Common myeloid progenitor, CD34-positive (primary cell): ENCODE measurements at regions not wholly inside any gene's neighbourhood (a gene's known extent, or its start where the extent isn't known, plus 50 kb on each side); places are given as distances from the start of the nearest gene placed in this dataset.

ENCODE experiments used
- CTCF ChIA-PET: fragments of 350-600 bp; sonication (Branson Sonifier 250); formaldehyde crosslinking; loops from one replicate; lab custom pipeline; 2021; ENCODE audit warnings: antibody characterized with exemption; lab: Charles Lee
- POLR2A ChIA-PET: fragments of 350-600 bp; sonication (Branson Sonifier 250); formaldehyde crosslinking; loops from one replicate; lab custom pipeline; 2021; ENCODE audit warnings: antibody characterized with exemption; lab: Charles Lee
- DNase-seq, 3 donors: peaks; one replicate each; pipeline versions ENCODE4 v3.0.0 to v3.0.0-alpha.2; 2013
- H3K27ac ChIP-seq, 2 experiments: 1 replicate in 1 of 2; 2 replicates in 1 of 2; pipeline ENCODE4 v1.7.0; 2013; ENCODE audit warnings: inconsistent platforms in 2 of 2, low read length in 2 of 2, mild to moderate bottlenecking in 2 of 2, low read depth in 1 of 2, moderate library complexity in 1 of 2; ENCODE audit not compliant: severe bottlenecking in 2 of 2, insufficient read depth in 1 of 2, poor library complexity in 1 of 2
- H3K27me3 ChIP-seq, 5 experiments: replicated peaks in 2 of 5; 1 replicate in 3 of 5; 2 replicates in 2 of 5; pipeline versions ENCODE4 v1.6.1 to v1.7.0; 2013; ENCODE audit warnings: low read length in 4 of 5, mild to moderate bottlenecking in 2 of 5, moderate library complexity in 2 of 5, inconsistent platforms in 1 of 5; ENCODE audit not compliant: insufficient read depth in 5 of 5, control insufficient read depth in 4 of 5
- H3K36me3 ChIP-seq, 4 experiments: 1 replicate in 2 of 4; 2 replicates in 2 of 4; pipeline versions ENCODE4 v1.6.1 to v1.7.0; 2013; ENCODE audit warnings: low read length in 3 of 4, control low read depth in 1 of 4, mild to moderate bottlenecking in 1 of 4; ENCODE audit not compliant: control insufficient read depth in 4 of 4, insufficient read depth in 4 of 4
- H3K4me1 ChIP-seq, 4 experiments: 1 replicate in 3 of 4; 2 replicates in 1 of 4; pipeline versions ENCODE4 v1.6.1 to v1.7.1; 2013; ENCODE audit warnings: low read length in 3 of 4, mild to moderate bottlenecking in 3 of 4, control low read depth in 1 of 4, inconsistent platforms in 1 of 4, moderate library complexity in 1 of 4; ENCODE audit not compliant: control insufficient read depth in 4 of 4, insufficient read depth in 4 of 4; ENCODE audit errors: control extremely low read depth in 1 of 4
- H3K4me3 ChIP-seq, 7 experiments: 1 replicate in 4 of 7; 2 replicates in 3 of 7; pipeline versions ENCODE4 v1.5.1 to v1.7.0; 2013; ENCODE audit warnings: mild to moderate bottlenecking in 7 of 7, low read length in 6 of 7, moderate library complexity in 6 of 7, inconsistent platforms in 2 of 7, low read depth in 2 of 7, control low read depth in 1 of 7; ENCODE audit not compliant: insufficient read depth in 4 of 7, control insufficient read depth in 1 of 7; ENCODE audit errors: extremely low read depth in 1 of 7
- H3K9me3 ChIP-seq, 5 experiments: 1 replicate in 4 of 5; 2 replicates in 1 of 5; pipeline versions ENCODE4 v1.6.1 to v1.7.1; 2013; ENCODE audit warnings: low read length in 4 of 5, mild to moderate bottlenecking in 2 of 5, inconsistent platforms in 1 of 5, low read depth in 1 of 5, moderate library complexity in 1 of 5; ENCODE audit not compliant: control insufficient read depth in 4 of 5, insufficient read depth in 2 of 5; ENCODE audit errors: control extremely low read depth in 1 of 5
- WGBS: methylation state at CpG from one replicate; pipeline ENCODE4 v1.1.5; 2013; ENCODE audit not compliant: insufficient coverage; 5-methylcytosine and 5-hydroxymethylcytosine counted together

DNA sequence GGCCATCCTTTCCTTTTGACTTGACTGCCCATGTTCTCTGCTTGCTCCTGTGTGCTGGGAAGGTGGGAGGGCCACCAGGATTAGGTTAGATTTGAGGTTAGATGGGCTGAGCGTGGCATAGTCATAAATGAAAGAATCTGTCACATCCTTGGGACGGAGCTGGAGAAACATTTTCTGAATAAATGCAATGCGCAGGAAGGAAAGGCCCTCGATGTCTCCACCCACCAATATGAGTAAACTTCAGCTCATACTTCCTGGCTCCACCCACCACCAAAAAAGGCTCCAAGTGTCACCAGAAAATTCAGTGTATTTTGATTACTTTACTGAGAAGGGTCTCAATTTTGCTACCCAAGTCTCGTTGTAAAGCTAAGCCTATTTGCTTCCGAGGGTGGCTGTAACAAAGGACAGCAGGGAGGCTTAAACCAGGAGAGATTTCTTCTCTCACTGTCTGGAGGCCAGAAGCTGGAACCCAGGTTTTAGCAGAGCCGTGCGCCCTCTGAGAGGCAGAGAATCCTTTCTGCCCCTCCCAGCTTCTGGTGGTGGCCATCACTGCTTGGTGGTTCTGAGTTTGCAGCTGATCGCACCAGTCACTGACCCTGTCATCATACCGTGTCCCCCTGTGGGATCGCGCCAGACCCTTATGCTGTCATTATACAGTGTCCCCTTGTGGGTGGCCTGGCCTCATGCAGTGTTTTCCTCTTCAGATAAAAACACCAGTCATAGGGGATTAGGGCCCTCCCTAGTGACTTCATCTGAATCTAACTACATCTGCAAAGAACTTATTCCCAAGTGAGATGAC lies 137.8 kb downstream of the TTLL2 start:
- ChIA-PET POLR2A (no interaction called here), CTCF (no interaction called here)
- Histone ChIP-seq H3K4me1 (no peaks in the 10 kb centered on the region), H3K4me3 (no peak overlapping the region), H3K36me3 (no peaks in the 10 kb centered on the region), H3K27me3 (peaks cover 2 to 12% (median 6%) of the 10 kb centered on the region in 5 experiments), H3K27ac (no peak overlapping the region), H3K9me3 (no peaks in the 10 kb centered on the region)
- no peak for DNase-seq
- 98% methylated on average over 9 of the region's 12 CpGs for WGBS

DNA sequence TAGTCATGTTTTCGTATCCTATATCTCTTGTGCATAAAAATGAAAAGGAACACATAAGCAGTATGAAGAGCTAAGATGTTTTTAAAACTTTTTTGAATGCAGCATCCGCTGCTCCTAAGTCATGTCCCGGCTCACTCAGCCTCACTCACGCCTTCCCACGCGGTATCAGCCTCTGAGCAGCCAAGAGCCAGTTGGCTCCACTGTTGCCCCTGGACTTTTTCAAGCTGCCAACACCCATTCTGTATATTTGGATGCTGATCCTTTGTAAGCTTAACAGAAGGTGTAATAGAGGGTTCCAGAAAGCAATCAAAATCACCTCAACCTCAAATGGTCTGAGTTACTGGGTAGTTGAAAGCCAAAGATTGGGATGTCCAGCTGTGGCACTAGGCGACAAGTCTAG lies 139.3 kb downstream of the TTLL2 start:
- DNase-seq = no peak
- CTCF ChIA-PET = interaction anchor here (1.0 to 1.3 kb wide), 3 partner anchors 9 to 433 kb away, joined by 3 read pairs; no protein-coding TSS in a partner anchor
- Histone ChIP-seq H3K4me3 (no peak overlapping the region), H3K4me1 (peaks cover 0 to 6% (median 4%) of the 10 kb centered on the region in 4 experiments), H3K27me3 (peaks cover 0 to 17% (median 6%) of the 10 kb centered on the region in 5 experiments), H3K27ac (no peak overlapping the region), H3K9me3 (no peaks in the 10 kb centered on the region), H3K36me3 (no peaks in the 10 kb centered on the region)
- WGBS = 95% methylated on average over 6 of the region's 7 CpGs
- POLR2A ChIA-PET = no interaction called here

DNA sequence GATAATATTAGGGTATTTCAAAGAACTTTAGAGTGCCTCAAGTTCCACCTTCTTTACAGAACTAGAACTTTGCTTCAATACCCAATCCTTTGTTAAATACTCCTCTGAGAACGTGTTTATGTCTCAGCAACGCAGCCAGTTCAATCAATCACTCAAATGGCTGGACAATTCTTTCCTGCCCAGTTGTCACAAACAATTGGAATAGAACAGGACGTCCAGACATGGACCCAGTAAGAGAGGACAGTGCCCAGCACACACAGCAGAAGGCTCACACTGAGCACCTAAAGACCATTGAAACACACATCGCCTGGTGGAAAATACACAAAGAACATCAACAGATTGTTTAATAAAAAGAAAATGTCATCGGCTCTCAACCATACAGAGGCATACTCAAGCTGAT lies 140.6 kb downstream of the TTLL2 start:
- 39% methylated on average over 2 of the region's 5 CpGs for WGBS
- Histone ChIP-seq H3K4me1 (peaks cover 0 to 11% (median 6%) of the 10 kb centered on the region in 4 experiments), H3K27me3 (peaks cover 0 to 15% (median 6%) of the 10 kb centered on the region in 5 experiments), H3K36me3 (no peaks in the 10 kb centered on the region), H3K4me3 (no peak overlapping the region), H3K27ac (no peak overlapping the region), H3K9me3 (no peaks in the 10 kb centered on the region)
- ChIA-PET POLR2A (no interaction called here), CTCF (interaction anchor here (1.0 to 1.7 kb wide), 3 partner anchors 10 to 19 kb away, joined by 3 read pairs; no protein-coding TSS in a partner anchor)
- DNase-seq = no peak

DNA sequence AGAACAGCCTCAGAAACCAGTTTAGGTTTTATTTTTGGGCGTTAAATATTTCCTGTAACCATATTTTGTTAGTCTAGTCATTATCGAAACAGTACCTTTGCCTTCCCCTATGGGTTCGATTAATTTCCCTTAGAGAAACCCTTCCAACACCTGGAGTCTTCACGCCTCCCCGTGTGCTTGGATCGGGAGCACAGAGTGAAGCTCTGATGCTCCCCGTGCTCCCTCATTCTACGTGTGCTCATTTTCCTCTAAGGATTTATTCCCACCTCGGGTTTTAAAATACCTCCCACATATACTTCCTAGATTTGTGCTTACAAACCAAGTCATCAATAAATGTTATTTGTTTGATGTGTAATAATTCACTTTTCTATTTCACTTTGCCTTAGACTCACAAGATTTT lies 142.4 kb downstream of the TTLL2 start:
- Histone ChIP-seq H3K4me1 (peaks cover 0 to 11% (median 6%) of the 10 kb centered on the region in 4 experiments), H3K27ac (no peak overlapping the region), H3K27me3 (peaks cover 0 to 9% (median 2%) of the 10 kb centered on the region in 5 experiments), H3K4me3 (no peak overlapping the region), H3K36me3 (no peaks in the 10 kb centered on the region), H3K9me3 (no peaks in the 10 kb centered on the region)
- ChIA-PET CTCF (interaction anchor here (1.7 kb wide), 1 partner anchor 15 kb away, joined by 3 read pairs; no protein-coding TSS in a partner anchor), POLR2A (no interaction called here)
- DNase-seq = no peak
- WGBS = 95% methylated on average over 7 of the region's 9 CpGs

DNA sequence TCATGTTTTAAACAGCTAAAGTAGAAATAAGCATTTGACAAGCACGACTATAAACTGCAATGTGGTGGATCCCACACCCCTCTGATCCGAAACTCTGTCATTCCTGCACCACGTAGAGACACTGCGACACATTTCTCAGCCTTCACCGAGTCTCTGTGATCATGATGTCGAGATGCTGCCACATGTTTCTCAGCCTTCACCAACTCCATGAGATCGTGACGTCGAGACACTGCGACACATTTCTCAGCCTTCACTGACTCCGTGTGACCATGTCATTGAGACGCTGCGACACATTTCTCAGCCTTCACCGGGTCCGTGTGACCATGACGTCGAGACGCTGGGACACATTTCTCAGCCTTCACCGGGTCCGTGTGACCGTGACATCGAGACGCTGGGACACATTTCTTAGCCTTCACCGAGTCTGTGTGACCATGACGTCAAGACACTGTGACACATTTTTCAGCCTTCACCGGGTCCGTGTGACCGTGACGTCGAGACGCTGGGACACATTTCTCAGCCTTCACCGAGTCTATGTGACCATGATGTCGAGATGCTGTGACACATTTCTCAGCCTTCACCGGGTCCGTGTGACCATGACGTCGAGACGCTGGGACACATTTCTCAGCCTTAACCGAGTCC lies 143.0 kb downstream of the TTLL2 start:
- H3K27me3 ChIP-seq = peaks cover 0 to 9% (median 2%) of the 10 kb centered on the region in 5 experiments
- CTCF ChIA-PET = no interaction called here
- peaks cover 0 to 11% (median 6%) of the 10 kb centered on the region in 4 experiments for H3K4me1 ChIP-seq
- POLR2A ChIA-PET = no interaction called here
- no peak overlapping the region for H3K27ac ChIP-seq
- WGBS = 93% methylated on average over 39 of the region's 39 CpGs
- H3K9me3 ChIP-seq = no peaks in the 10 kb centered on the region
- DNase-seq = no peak
- H3K4me3 ChIP-seq = no peak overlapping the region
- no peaks in the 10 kb centered on the region for H3K36me3 ChIP-seq

DNA sequence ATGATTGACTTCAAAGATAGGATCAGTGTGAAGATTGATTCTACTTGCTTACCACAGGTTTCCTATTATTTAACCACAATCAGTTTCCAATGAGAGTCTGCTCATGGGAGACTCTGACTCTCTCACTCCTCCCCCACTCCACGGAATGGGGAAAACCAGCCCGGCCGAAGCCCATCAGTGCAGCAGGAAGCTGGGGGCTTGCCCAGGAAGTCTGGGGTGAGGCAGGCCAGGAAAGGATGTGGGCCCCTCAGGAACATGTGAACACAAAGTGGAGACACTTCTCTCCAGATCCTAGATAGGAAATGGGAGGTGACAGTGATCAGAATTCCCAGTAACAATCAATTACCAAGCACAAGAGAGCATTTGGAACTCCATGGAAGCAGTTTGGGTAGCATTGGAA lies 144.2 kb downstream of the TTLL2 start:
- WGBS = no CpG with 5 or more reads among the region's 3 CpGs
- no peak overlapping the region for H3K4me3 ChIP-seq
- CTCF ChIA-PET = no interaction called here

DNA sequence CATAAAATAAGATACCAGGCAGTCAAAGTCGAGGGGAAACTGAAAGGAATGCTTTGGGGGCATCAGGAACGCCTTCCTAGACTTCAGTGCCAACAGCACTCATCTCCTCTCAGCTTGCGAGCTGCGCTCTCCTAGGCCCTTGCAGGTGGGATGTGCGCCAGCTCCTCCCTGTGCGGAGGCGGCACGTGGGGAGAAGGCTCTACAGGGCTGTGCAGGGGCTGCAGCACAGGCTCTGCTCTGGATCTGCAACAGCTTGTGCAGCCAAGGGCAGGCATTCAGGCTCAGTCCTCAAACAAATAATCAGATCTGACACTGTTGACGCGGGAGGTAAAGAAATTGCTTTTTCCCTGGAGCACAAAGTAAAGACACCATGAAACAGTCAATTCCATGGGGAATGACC lies 144.8 kb downstream of the TTLL2 start:
- H3K9me3 ChIP-seq = no peaks in the 10 kb centered on the region
- no peak overlapping the region for H3K4me3 ChIP-seq
- peaks cover 0 to 11% (median 6%) of the 10 kb centered on the region in 4 experiments for H3K4me1 ChIP-seq
- 87% methylated on average over 8 of the region's 10 CpGs for WGBS
- no peak overlapping the region for H3K27ac ChIP-seq
- no peaks in the 10 kb centered on the region for H3K36me3 ChIP-seq
- no peak for DNase-seq
- ChIA-PET POLR2A (no interaction called here), CTCF (no interaction called here)
- peaks cover 0 to 10% (median 0%) of the 10 kb centered on the region in 5 experiments for H3K27me3 ChIP-seq

More for the DNA sequence above, 144.2 kb downstream of the TTLL2 start:
- Histone ChIP-seq H3K27me3 (peaks cover 0 to 8% (median 2%) of the 10 kb centered on the region in 5 experiments), H3K27ac (no peak overlapping the region), H3K9me3 (no peaks in the 10 kb centered on the region), H3K36me3 (no peaks in the 10 kb centered on the region), H3K4me1 (peaks cover 0 to 11% (median 6%) of the 10 kb centered on the region in 4 experiments)
- DNase-seq = no peak
- POLR2A ChIA-PET = no interaction called here
